ENCODE measurements at regions not wholly inside any gene's neighbourhood (a gene's known extent, or its start where the extent isn't known, plus 50 kb on each side); places are given as distances from the start of the nearest gene placed in this dataset.
"Not testable (repeated sequence)": the region's sequence is repeated elsewhere in the genome, so short reads cannot be mapped to it uniquely, and the experiment has no call there.

DNA sequence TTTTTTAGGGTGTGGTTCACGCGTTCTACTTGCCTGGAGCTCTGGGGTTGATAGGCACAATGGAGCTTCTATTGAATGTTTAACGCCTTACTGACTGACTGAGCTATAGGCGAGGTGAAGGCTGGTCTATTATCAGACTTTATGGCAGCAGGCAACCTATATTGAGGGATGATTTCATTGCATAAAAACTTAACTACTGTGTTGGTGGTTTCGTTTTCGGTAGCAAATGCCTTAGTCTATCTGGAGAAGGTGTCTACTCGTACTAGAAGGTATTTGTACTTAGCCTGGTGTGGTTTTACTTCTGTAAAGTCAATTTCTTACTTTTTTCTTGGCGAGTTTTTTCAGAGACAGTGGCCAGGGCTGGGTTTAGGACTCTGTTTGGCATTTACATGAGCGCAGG, 162.0 kb upstream of the FRG2C start:
- H3K23ac ChIP-seq (ENCODE audit: low read depth, low read length); H3K9me1 ChIP-seq (ENCODE audit: insufficient read depth, low read length); H2AFZ ChIP-seq (replicated peaks; ENCODE audit: low read length, poor library complexity); BruUV-seq (replicated peaks); H2AK9ac ChIP-seq (replicated peaks; ENCODE audit: low read depth, low read length, poor library complexity); H3K36me3 ChIP-seq (ENCODE audit: control insufficient read depth, insufficient read depth, low read length); intact Hi-C loops (cut with micrococcal nuclease); H3K9ac ChIP-seq (ENCODE audit: low read depth, low read length); DNase-seq; H4K20me1 ChIP-seq (ENCODE audit: insufficient read depth, low read length); H4K91ac ChIP-seq (ENCODE audit: insufficient read depth, low read depth, low read length); H2BK120ac ChIP-seq (ENCODE audit: low read depth, low read length); H4K8ac ChIP-seq (ENCODE audit: low read depth in 2 of 2, low read length in 2 of 2); dilution Hi-C loops (cut with HindIII; ENCODE audit: low sequenced_read_pairs, unreplicated experiment); H3K18ac ChIP-seq (ENCODE audit: low read depth, low read length); ATAC-seq (ENCODE audit: low read depth); H3K4me3 ChIP-seq (ENCODE audit: insufficient read depth, low read depth, low read length); H2BK5ac ChIP-seq (ENCODE audit: low read depth, low read length, poor library complexity, severe bottlenecking); H3K14ac ChIP-seq (replicated peaks; ENCODE audit: low read depth, low read length); H2BK20ac ChIP-seq (ENCODE audit: low read depth, low read length); in situ Hi-C loops (cut with MboI; ENCODE audit: low sequenced_read_pairs); H3K27me3 ChIP-seq (ENCODE audit: control insufficient read depth, insufficient read depth, low read length); H3K4me1 ChIP-seq (ENCODE audit: control insufficient read depth, insufficient read depth, low read length); H3K56ac ChIP-seq (ENCODE audit: extremely low read depth, insufficient read depth, low read length); H3K4me2 ChIP-seq (ENCODE audit: low read depth, low read length); H3K4ac ChIP-seq (ENCODE audit: low read depth, low read length); H3K27ac ChIP-seq (ENCODE audit: insufficient read depth, low read length); POLR2A ChIA-PET (ENCODE audit: unreplicated experiment); H3K79me1 ChIP-seq (ENCODE audit: low read depth in 1 of 2, low read length in 2 of 2); H4K5ac ChIP-seq (ENCODE audit: low read depth, low read length); H2AK5ac ChIP-seq (ENCODE audit: low read depth, low read length); H3K9me3 ChIP-seq (ENCODE audit: control insufficient read depth, insufficient read depth, low read length); H2BK15ac ChIP-seq (ENCODE audit: low read depth, low read length): not testable (repeated sequence)
- WGBS, 2 experiments (ENCODE audit: extremely low coverage in 2 of 2, insufficient read length in 1 of 2), result 50% methylated on average over 2 of the region's 9 CpGs; no CpG with 5 or more reads in 1 of the 2 experiments
- CTCF ChIA-PET, result interaction anchor here (0.6 kb wide), 1 partner anchor 298 kb away, joined by 3 read pairs; no protein-coding TSS in a partner anchor

DNA sequence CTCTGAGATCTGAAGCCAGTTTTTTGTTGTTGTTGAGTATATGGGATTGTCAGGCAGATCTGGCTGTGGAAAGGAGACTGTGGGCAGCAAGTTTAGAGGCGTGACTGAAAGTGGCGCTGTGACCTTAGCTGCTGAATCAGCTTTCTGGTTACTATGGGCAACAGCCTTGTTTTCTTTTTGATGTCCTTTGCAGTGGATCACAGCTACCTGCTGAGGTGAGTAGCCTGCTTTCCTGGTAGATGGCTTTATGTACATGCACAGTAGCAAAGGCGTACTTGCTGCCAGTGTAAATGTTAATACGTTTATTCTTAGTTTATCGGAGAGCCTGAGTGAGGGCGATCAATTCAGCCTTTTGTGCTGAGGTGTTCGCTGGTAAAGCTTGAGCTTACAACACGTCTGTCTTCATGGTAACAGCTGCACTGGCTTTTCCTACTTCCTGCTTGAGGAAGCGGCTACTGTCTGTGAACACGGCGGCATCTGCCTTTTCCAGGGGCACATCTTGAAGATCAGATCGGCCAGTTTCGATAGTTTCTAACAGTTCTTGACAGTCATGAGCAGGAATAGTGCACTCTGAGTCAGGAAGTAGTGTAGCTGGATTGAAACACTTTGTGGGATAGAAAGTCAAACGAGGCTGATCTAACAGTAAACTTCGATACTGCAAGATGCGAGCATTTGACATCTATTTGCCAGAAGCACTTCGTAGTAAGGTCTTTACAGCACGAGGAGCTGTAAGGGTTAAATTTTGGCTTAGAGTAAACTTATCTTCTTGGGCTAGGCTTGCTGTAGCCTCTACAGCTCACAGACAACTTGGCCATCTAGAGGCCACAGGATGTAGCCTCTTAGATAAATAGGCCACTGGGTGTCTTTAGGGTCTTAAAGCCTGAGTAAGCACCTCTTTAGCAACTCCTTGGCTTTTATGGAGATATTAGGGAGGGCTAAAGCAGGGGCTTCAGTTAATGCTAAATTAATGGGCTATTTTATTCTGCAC, 161.1 kb upstream of the FRG2C start:
- H2BK5ac ChIP-seq (ENCODE audit: low read depth, low read length, poor library complexity, severe bottlenecking); H3K27me3 ChIP-seq (ENCODE audit: control insufficient read depth, insufficient read depth, low read length); in situ Hi-C loops (cut with MboI; ENCODE audit: low sequenced_read_pairs); H3K9me3 ChIP-seq (ENCODE audit: control insufficient read depth, insufficient read depth, low read length); BruUV-seq (replicated peaks); H3K4ac ChIP-seq (ENCODE audit: low read depth, low read length); POLR2A ChIA-PET (ENCODE audit: unreplicated experiment); intact Hi-C loops (cut with micrococcal nuclease); H3K14ac ChIP-seq (replicated peaks; ENCODE audit: low read depth, low read length); H3K56ac ChIP-seq (ENCODE audit: extremely low read depth, insufficient read depth, low read length); H3K4me1 ChIP-seq (ENCODE audit: control insufficient read depth, insufficient read depth, low read length); H3K9me1 ChIP-seq (ENCODE audit: insufficient read depth, low read length); H2AK9ac ChIP-seq (replicated peaks; ENCODE audit: low read depth, low read length, poor library complexity); H3K79me1 ChIP-seq (ENCODE audit: low read depth in 1 of 2, low read length in 2 of 2); H3K23ac ChIP-seq (ENCODE audit: low read depth, low read length); dilution Hi-C loops (cut with HindIII; ENCODE audit: low sequenced_read_pairs, unreplicated experiment); H4K20me1 ChIP-seq (ENCODE audit: insufficient read depth, low read length); H3K36me3 ChIP-seq (ENCODE audit: control insufficient read depth, insufficient read depth, low read length); H4K5ac ChIP-seq (ENCODE audit: low read depth, low read length); H3K9ac ChIP-seq (ENCODE audit: low read depth, low read length); H4K8ac ChIP-seq (ENCODE audit: low read depth in 2 of 2, low read length in 2 of 2); H3K4me3 ChIP-seq (ENCODE audit: insufficient read depth, low read depth, low read length); H2AFZ ChIP-seq (replicated peaks; ENCODE audit: low read length, poor library complexity); H2BK20ac ChIP-seq (ENCODE audit: low read depth, low read length); H3K18ac ChIP-seq (ENCODE audit: low read depth, low read length); H2AK5ac ChIP-seq (ENCODE audit: low read depth, low read length); DNase-seq; ATAC-seq (ENCODE audit: low read depth); H3K27ac ChIP-seq (ENCODE audit: insufficient read depth, low read length); H2BK120ac ChIP-seq (ENCODE audit: low read depth, low read length); H2BK15ac ChIP-seq (ENCODE audit: low read depth, low read length); H4K91ac ChIP-seq (ENCODE audit: insufficient read depth, low read depth, low read length): not testable (repeated sequence)
- H3K4me2 ChIP-seq (ENCODE audit: low read depth, low read length), result peak overlapping the region; percentile 55
- WGBS, 2 experiments (ENCODE audit: extremely low coverage in 2 of 2, insufficient read length in 1 of 2), result 8% methylated on average over 8 of the region's 18 CpGs; no CpG with 5 or more reads in 1 of the 2 experiments
- CTCF ChIA-PET, result interaction anchor here (0.6 kb wide), 1 partner anchor 299 kb away, joined by 3 read pairs; no protein-coding TSS in a partner anchor

All from IMR-90 (cell line).